ENCODE measurements at regions not wholly inside any gene's neighbourhood (a gene's known extent, or its start where the extent isn't known, plus 50 kb on each side); places are given as distances from the start of the nearest gene placed in this dataset.

GRCh38 chr18:10368456-10369453 lies 85.7 kb upstream of the APCDD1 start:
- Mint-ChIP-seq H3K36me3 (no peaks in the 10 kb centered on the region), H3K27ac (no peak overlapping the region), H3K27me3 (peaks cover 15% of the 10 kb centered on the region), H3K4me1 (no peaks in the 10 kb centered on the region), H3K9me3 (peaks cover 2% of the 10 kb centered on the region), H3K4me3 (no peak overlapping the region)
- CTCF ChIA-PET = no interaction called here
- no peak for DNase-seq

GRCh38 chr18:10370716-10371115 lies 83.7 kb upstream of the APCDD1 start:
- Mint-ChIP-seq H3K9me3 (no peaks in the 10 kb centered on the region), H3K4me3 (no peak overlapping the region), H3K4me1 (no peaks in the 10 kb centered on the region), H3K36me3 (no peaks in the 10 kb centered on the region), H3K27me3 (peaks cover 19% of the 10 kb centered on the region), H3K27ac (no peak overlapping the region)
- no peak for DNase-seq
- CTCF ChIA-PET = no interaction called here

GRCh38 chr18:10371165-10371564 lies 83.3 kb upstream of the APCDD1 start:
- Mint-ChIP-seq H3K4me1 (no peaks in the 10 kb centered on the region), H3K4me3 (no peak overlapping the region), H3K27ac (no peak overlapping the region), H3K36me3 (no peaks in the 10 kb centered on the region), H3K27me3 (peaks cover 19% of the 10 kb centered on the region), H3K9me3 (no peaks in the 10 kb centered on the region)
- CTCF ChIA-PET = no interaction called here
- DNase-seq = no peak

GRCh38 chr18:10374195-10374594 lies 80.2 kb upstream of the APCDD1 start:
- Mint-ChIP-seq H3K36me3 (no peaks in the 10 kb centered on the region), H3K27ac (no peak overlapping the region), H3K9me3 (no peaks in the 10 kb centered on the region), H3K4me1 (no peaks in the 10 kb centered on the region), H3K27me3 (peaks cover 8% of the 10 kb centered on the region), H3K4me3 (no peak overlapping the region)
- CTCF ChIA-PET = no interaction called here
- no peak for DNase-seq

- H3K4me1 Mint-ChIP-seq = no peaks in the 10 kb centered on the region
- no peaks in the 10 kb centered on the region for H3K9me3 Mint-ChIP-seq
- no peak overlapping the region for H3K4me3 Mint-ChIP-seq
- CTCF ChIA-PET = no interaction called here
- no peak overlapping the region for H3K27ac Mint-ChIP-seq
- peaks cover 4% of the 10 kb centered on the region for H3K27me3 Mint-ChIP-seq
- no peaks in the 10 kb centered on the region for H3K36me3 Mint-ChIP-seq
- DNase-seq = no peak
Measured at GRCh38 chr18:10374636-10375293, 79.7 kb upstream of the APCDD1 start.

- Mint-ChIP-seq H3K9me3 (no peaks in the 10 kb centered on the region), H3K4me1 (no peaks in the 10 kb centered on the region), H3K27me3 (peaks cover 3% of the 10 kb centered on the region), H3K4me3 (no peak overlapping the region), H3K27ac (no peak overlapping the region), H3K36me3 (no peaks in the 10 kb centered on the region)
- no peak for DNase-seq
- CTCF ChIA-PET = no interaction called here
Measured at GRCh38 chr18:10376731-10377130, 77.7 kb upstream of the APCDD1 start.

- H3K27me3 Mint-ChIP-seq = peaks cover 3% of the 10 kb centered on the region
- no peaks in the 10 kb centered on the region for H3K9me3 Mint-ChIP-seq
- no peaks in the 10 kb centered on the region for H3K4me1 Mint-ChIP-seq
- DNase-seq = no peak
- H3K4me3 Mint-ChIP-seq = no peak overlapping the region
- H3K27ac Mint-ChIP-seq = no peak overlapping the region
- no peaks in the 10 kb centered on the region for H3K36me3 Mint-ChIP-seq
- CTCF ChIA-PET = interaction anchor here (0.9 kb wide), 1 partner anchor 406 kb away, joined by 3 read pairs; no protein-coding TSS in a partner anchor
Measured at GRCh38 chr18:10377956-10378355, 76.5 kb upstream of the APCDD1 start.

- no peaks in the 10 kb centered on the region for H3K4me1 Mint-ChIP-seq
- no peak overlapping the region for H3K4me3 Mint-ChIP-seq
- CTCF ChIA-PET = interaction anchor here (0.9 kb wide), 1 partner anchor 407 kb away, joined by 3 read pairs; no protein-coding TSS in a partner anchor
- no peaks in the 10 kb centered on the region for H3K9me3 Mint-ChIP-seq
- no peaks in the 10 kb centered on the region for H3K36me3 Mint-ChIP-seq
- H3K27ac Mint-ChIP-seq = no peak overlapping the region
- DNase-seq = no peak
- H3K27me3 Mint-ChIP-seq = peaks cover 3% of the 10 kb centered on the region
Measured at GRCh38 chr18:10378688-10379420, 75.6 kb upstream of the APCDD1 start.

GRCh38 chr18:10379522-10379921 lies 74.9 kb upstream of the APCDD1 start:
- CTCF ChIA-PET = no interaction called here

GRCh38 chr18:10381516-10381915 lies 72.9 kb upstream of the APCDD1 start:
- DNase-seq = no peak
- Mint-ChIP-seq H3K27ac (no peak overlapping the region), H3K4me1 (no peaks in the 10 kb centered on the region), H3K36me3 (no peaks in the 10 kb centered on the region), H3K27me3 (no peaks in the 10 kb centered on the region), H3K9me3 (no peaks in the 10 kb centered on the region), H3K4me3 (no peak overlapping the region)
- CTCF ChIA-PET = no interaction called here

More at GRCh38 chr18:10379522-10379921, 74.9 kb upstream of the APCDD1 start:
- no peaks in the 10 kb centered on the region for H3K36me3 Mint-ChIP-seq
- DNase-seq = no peak
- no peak overlapping the region for H3K4me3 Mint-ChIP-seq
- H3K9me3 Mint-ChIP-seq = no peaks in the 10 kb centered on the region
- no peak overlapping the region for H3K27ac Mint-ChIP-seq
- no peaks in the 10 kb centered on the region for H3K4me1 Mint-ChIP-seq
- no peaks in the 10 kb centered on the region for H3K27me3 Mint-ChIP-seq

- CTCF ChIA-PET = no interaction called here
- H3K27ac Mint-ChIP-seq = no peak overlapping the region
- no peaks in the 10 kb centered on the region for H3K27me3 Mint-ChIP-seq
- no peaks in the 10 kb centered on the region for H3K4me1 Mint-ChIP-seq
- H3K36me3 Mint-ChIP-seq = no peaks in the 10 kb centered on the region
- no peaks in the 10 kb centered on the region for H3K9me3 Mint-ChIP-seq
- no peak overlapping the region for H3K4me3 Mint-ChIP-seq
- no peak for DNase-seq
Measured at GRCh38 chr18:10381951-10382350, 72.5 kb upstream of the APCDD1 start.

- no peak overlapping the region for H3K27ac Mint-ChIP-seq
- H3K36me3 Mint-ChIP-seq = no peaks in the 10 kb centered on the region
- no peaks in the 10 kb centered on the region for H3K27me3 Mint-ChIP-seq
- H3K4me3 Mint-ChIP-seq = no peak overlapping the region
- H3K9me3 Mint-ChIP-seq = no peaks in the 10 kb centered on the region
- no peak for DNase-seq
- no peaks in the 10 kb centered on the region for H3K4me1 Mint-ChIP-seq
- CTCF ChIA-PET = no interaction called here
Measured at GRCh38 chr18:10386049-10386448, 68.4 kb upstream of the APCDD1 start.

- Mint-ChIP-seq H3K4me3 (no peak overlapping the region), H3K36me3 (no peaks in the 10 kb centered on the region), H3K27me3 (peaks cover 1% of the 10 kb centered on the region), H3K9me3 (no peaks in the 10 kb centered on the region), H3K4me1 (peaks cover 7% of the 10 kb centered on the region), H3K27ac (no peak overlapping the region)
- CTCF ChIA-PET = interaction anchor here (0.7 kb wide), 1 partner anchor 96 kb away, joined by 4 read pairs; no protein-coding TSS in a partner anchor
- DNase-seq = no peak
Measured at GRCh38 chr18:10386956-10387355, 67.5 kb upstream of the APCDD1 start.

GRCh38 chr18:10387399-10387798 lies 67.0 kb upstream of the APCDD1 start:
- no peaks in the 10 kb centered on the region for H3K9me3 Mint-ChIP-seq
- H3K36me3 Mint-ChIP-seq = no peaks in the 10 kb centered on the region
- DNase-seq = no peak
- H3K4me3 Mint-ChIP-seq = no peak overlapping the region
- no peak overlapping the region for H3K27ac Mint-ChIP-seq
- H3K4me1 Mint-ChIP-seq = peaks cover 7% of the 10 kb centered on the region
- CTCF ChIA-PET = interaction anchor here (0.7 kb wide), 1 partner anchor 96 kb away, joined by 4 read pairs; no protein-coding TSS in a partner anchor
- H3K27me3 Mint-ChIP-seq = peaks cover 3% of the 10 kb centered on the region
